Spleen (tissue), 7 donors: ENCODE measurements at regions not wholly inside any gene's neighbourhood (a gene's known extent, or its start where the extent isn't known, plus 50 kb on each side); places are given as distances from the start of the nearest gene placed in this dataset.
"Not testable (repeated sequence)": the region's sequence is repeated elsewhere in the genome, so short reads cannot be mapped to it uniquely, and the experiment has no call there.

Source experiments
- POLR2A ChIP-seq, 3 donors: fragments of 450-650 bp; IDR thresholded peaks; one replicate each; pipeline ENCODE4 v1.5.1; 2017; ENCODE audit warnings: antibody characterized with exemption in 3 of 3, mild to moderate bottlenecking in 1 of 3
- TF ChIP-seq, protein P1 (sequence below), 11 experiments: fragments of 200-600 bp in 7 of 11; fragments of 450-650 bp in 4 of 11; sonication (generic) in 4 of 11; IDR thresholded peaks in 8 of 11; conservative IDR thresholded peaks in 3 of 11; 1 replicate in 7 of 11; 2 replicates in 4 of 11; pipeline versions ENCODE4 v1.4.0 to v1.8.0; 2016 to 2021; ENCODE audit warnings: antibody characterized with exemption in 11 of 11, inconsistent platforms in 4 of 11, mild to moderate bottlenecking in 1 of 11
- donor health status: DM: no; HTN: no; CAD: no; lungs with moderate emphysema.
- donor health status: DM: no; HTN: no; CAD: no.
- donor health status: DM: no; HTN: no; CAD: no.

DNA sequence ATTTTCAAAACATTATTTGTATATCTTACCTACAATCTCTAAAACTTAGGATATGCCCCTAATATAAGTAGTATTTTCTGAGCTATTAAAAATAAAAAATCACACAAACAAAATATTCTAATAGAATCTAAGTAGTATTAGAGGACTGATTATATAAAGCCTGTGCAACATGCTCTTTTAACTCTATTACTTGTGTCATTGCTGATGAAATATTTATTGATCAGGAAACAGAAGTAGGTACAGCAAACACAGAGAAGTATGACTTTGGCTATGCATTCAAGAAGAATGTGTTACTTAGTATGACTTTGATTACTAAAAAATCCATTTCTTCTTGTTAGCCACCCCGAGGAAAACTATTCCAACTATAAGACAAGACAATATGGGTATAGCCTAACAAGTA lies 84.6 kb upstream of the ALG10 start:
- TF ChIP-seq, protein P1, sequence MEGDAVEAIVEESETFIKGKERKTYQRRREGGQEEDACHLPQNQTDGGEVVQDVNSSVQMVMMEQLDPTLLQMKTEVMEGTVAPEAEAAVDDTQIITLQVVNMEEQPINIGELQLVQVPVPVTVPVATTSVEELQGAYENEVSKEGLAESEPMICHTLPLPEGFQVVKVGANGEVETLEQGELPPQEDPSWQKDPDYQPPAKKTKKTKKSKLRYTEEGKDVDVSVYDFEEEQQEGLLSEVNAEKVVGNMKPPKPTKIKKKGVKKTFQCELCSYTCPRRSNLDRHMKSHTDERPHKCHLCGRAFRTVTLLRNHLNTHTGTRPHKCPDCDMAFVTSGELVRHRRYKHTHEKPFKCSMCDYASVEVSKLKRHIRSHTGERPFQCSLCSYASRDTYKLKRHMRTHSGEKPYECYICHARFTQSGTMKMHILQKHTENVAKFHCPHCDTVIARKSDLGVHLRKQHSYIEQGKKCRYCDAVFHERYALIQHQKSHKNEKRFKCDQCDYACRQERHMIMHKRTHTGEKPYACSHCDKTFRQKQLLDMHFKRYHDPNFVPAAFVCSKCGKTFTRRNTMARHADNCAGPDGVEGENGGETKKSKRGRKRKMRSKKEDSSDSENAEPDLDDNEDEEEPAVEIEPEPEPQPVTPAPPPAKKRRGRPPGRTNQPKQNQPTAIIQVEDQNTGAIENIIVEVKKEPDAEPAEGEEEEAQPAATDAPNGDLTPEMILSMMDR (IDR thresholded peaks at IDR 0.05 in 8 of 11, conservative IDR thresholded peaks at IDR 0.05 in 3 of 11), result not testable (repeated sequence)
- TF ChIP-seq POLR2A (IDR thresholded peaks at IDR 0.05), result not testable (repeated sequence)
